LoVo (cell line): ENCODE measurements at regions not wholly inside any gene's neighbourhood (a gene's known extent, or its start where the extent isn't known, plus 50 kb on each side); places are given as distances from the start of the nearest gene placed in this dataset.
A peak's percentile ranks its signal among the peaks of the same experiment; 100 is the strongest.
"Not testable (repeated sequence)": the region's sequence is repeated elsewhere in the genome, so short reads cannot be mapped to it uniquely, and the experiment has no call there.

Experiments
- DNase-seq: peaks from one replicate; pipeline ENCODE4 v3.0.0-alpha.2; 2016; ENCODE audit warnings: low spot score

DNA sequence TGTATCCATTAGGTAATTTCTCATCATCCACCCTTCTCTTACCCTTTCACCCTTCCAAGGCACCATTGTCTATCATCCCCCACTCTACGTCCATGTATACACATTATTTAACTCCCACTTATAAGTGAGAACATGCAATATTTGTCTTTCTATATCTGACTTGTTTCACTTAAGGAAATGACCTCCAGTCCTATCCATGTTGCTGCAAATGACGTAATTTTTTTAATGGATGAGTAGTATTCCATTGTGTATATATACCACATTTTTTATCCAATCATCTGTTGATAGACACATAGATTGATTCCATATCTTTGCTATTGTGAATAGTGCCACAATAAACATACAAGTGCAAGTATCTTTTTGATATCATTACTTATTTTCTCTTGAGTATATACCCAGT lies 322.9 kb upstream of the CXADR start:
- no peak for DNase-seq

DNA sequence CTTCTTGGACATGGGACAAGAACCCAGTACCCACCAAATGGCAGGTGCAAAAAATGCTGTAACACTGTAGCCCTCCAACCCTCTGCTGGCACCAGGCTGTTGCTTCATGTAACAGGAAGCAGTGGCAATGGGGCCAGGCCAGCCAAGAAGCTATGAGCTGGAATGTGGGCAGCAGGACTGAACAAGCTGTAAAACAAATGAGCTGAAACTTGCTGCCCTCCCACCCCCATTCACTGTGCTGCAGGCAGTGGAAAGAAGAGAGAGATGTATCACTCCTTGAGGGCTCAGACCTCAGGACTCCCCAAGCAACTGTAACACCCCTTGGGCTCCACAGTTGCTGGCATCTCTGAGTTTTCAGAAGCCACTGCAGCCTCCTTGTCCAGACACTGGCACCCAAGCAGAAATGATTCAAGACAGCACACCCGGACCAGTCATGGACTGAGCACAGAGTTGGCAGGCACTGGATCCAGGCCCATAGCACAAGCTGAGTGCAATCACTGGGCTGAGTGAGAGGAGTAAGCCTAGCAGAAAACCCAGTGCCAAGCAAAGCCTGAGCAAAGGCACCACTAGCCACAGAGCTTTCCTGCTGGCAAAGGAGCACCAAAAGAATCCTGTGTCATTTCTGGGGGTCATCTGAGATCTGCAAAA lies 321.4 kb upstream of the CXADR start:
- no peak for DNase-seq

DNA sequence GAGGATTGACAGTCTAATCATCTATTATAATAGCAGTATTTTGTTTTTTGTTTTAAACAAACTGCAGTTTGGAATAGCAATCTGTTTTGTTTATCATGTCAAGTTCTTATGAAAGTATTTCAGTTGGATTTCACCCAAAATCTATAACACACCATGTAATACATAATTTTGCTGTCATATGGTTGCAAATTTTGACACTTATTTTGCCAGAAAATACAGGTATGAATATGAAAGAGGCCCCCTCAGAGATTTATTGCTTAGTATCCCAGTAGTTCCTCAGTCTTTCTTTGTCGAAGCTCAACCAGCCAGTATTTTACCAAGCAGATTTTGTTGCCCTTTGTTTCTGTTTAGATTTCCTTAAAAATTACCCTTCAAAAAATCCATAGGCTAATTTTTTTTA lies 317.5 kb upstream of the CXADR start:
- no peak for DNase-seq

DNA sequence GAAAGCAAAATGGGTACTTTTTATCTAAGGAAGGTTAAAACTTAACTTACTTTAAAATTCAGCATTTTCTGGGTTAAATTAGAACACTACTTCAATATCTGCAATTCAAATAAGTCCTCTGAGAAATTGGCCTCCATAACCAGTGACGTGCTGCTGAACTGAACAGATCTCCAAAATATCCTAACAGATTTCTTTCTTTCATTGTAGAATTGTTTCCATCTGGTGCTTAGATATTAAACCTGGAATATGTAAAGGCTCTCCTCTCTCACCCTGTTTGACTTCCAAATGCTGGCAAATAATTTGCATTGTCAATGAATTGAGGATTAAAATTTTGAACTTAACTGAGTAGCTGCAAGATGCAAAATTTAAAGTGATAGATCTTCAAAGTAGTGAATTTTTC lies 316.9 kb upstream of the CXADR start:
- DNase-seq, result no peak

- DNase-seq, result no peak
These were observed 316.2 kb upstream of the CXADR start for GRCh38 chr21:17196623-17197022.

DNA sequence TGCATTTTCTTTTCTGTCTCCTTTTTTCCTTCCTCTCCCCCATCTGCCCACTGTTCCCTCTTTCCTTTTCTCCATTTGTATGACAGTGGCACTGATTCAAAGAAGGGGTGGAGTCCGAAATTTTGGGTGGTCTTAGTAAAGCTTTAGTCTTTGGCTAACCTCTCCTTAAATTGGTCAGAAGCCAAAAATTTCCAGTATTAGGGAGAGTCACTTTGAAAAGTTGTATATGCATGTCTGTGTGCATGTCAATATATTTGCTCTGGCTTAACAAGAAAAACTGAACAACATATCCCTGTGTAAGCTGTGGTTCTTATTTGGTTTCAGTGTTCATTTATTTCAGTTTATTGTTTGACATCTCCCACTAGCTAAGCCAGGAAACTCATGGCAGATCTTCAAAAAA lies 314.8 kb upstream of the CXADR start:
- DNase-seq, result no peak

- no peak for DNase-seq
These were observed 312.6 kb upstream of the CXADR start for GRCh38 chr21:17200250-17200649.

DNA sequence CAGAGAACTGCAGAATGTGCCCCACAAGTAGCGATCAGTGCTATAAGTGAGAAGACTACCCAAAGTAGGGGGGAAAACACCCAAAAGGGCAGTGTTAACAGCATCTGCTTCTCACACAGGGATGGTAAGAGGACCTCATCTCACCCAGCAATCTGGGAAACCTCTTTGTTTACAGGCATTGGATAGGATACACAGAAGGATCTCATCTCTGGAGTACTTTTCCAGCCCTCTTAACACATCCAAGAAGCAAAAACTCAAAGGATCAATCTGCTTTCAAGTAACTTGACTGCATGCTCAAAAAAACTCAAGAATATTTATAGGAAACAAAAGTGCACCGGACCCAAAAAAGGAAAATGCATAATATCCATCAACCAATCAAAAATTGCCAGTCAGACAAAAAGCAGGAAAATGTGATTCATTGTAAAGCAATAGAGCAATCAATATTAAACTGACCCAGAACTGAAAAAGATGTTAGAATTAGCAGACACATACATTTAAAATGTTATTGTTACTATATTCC lies 311.0 kb upstream of the CXADR start:
- DNase-seq, result no peak

DNA sequence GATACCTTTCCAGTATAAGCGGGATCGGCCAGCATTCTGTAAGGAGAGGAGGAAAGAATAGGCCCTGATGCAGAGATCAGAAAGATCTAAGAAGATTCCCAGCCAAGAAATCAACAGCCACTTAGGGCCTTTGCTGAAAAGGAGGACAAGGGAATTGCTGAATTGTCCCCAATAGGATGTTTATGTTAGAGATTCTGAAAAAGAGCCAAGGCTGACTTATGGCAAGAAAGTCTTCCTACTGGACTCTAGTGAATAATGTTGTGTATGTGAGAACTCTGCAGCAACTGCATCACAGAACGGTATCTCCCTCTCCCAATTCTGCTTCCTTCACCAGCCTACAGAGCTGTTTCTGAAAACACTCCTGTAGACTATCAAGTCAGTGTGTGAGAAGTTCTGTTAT lies 298.0 kb upstream of the CXADR start:
- no peak for DNase-seq

- DNase-seq, result not testable (repeated sequence)
These were observed 293.8 kb upstream of the CXADR start for GRCh38 chr21:17219050-17219449.

- peak; percentile 5 for DNase-seq
These were observed 281.7 kb upstream of the CXADR start for GRCh38 chr21:17231124-17231523.

- DNase-seq, result no peak
These were observed 281.1 kb upstream of the CXADR start for GRCh38 chr21:17231771-17232170.

DNA sequence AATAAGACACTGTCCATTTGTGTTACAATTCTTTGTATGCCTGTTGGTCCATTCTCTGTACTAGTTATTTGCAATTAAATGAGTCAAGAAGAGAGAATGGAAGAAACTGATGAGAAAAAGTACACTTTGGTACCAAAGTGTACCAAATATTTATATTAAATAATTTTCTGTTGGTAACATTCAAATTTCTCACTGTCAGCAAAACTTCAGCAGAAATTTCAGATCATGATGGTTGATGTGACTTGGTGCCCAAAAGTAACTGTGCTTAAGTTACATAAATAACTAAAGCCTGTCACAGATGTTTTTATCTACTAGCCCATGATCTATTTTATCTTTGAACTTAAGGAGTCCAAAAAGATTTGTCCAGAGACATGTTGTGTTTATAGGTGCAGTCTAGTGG lies 274.4 kb upstream of the CXADR start:
- DNase-seq, result no peak

DNA sequence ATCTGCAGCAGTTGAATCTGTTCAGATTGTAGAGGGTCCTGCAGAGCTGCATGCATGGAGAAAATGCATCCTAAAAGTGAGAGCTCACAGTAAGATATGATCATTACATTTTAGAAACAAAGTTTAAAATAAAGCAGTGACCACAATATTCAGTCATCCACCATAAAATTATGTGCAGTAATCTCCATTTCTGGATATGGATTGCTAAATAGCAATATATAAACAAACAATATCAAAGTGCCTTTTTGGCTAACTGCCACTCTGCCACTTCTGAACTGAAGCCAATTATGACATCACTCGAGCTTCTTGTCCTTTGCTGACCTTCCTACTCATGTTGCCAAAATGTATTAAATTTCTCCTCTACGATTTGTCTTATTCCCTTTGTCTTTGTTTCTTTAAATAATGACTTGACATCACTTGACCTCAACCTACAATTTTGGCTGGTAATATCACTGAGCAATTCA lies 262.0 kb upstream of the CXADR start:
- no peak for DNase-seq

DNA sequence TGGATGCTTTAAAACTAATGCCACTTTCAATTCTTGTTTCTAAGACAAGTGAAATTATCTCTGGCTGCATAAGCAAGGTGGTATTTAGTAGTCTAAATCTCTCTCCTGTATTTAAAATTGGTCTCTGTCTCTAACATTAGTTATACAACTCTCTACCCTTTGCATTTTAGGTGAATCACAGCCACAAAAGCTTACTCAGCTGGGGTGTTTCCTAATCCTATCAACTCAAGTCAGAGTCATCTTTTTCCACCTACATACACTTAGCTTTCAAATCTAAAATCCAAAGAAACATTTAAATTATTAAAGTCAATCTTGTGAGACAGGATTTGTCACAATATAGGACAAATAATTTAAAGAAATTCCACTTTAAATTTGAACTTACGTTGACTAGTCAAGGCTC lies 255.1 kb upstream of the CXADR start:
- no peak for DNase-seq

GRCh38 chr21:17264182-17264581 lies 248.7 kb upstream of the CXADR start:
- DNase-seq, result no peak

DNA sequence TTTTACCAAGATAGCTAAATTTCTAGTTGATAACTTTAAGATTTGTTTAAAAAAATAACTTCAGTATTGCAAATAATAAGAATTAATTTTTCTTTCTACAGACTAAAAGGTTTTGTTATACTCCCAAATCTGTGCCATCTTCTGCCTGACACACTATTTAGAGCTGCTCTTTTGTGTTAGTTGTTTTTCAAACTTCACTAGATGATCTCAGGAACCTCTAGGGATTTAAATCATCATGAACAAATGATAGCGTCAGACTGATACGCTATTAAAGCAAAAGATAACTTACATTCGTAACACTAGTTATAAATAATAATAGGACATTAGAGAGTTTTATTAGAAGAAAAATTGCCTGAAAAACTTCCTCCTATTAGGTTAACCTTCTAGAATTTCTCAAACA lies 243.1 kb upstream of the CXADR start:
- no peak for DNase-seq

DNA sequence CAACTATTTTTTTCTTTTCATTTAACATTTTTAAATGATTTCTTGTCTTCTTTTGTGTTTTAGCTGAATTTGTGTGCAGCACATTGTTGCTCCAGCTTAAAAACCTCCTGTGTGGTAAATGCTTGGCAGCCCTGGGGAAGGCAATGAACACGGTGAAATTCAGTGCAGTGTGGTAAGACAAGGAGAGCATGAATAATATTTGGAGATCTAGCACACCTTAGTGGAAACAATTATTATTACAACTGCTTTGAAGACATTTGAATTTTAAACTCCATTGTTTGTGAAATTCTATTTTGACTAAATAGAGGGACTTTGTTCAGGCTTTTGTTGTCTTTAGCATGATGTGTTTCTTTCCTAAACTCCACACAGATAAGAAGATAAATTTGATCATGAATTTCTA lies 242.6 kb upstream of the CXADR start:
- peak; percentile 44 for DNase-seq

GRCh38 chr21:17279663-17280062 lies 233.2 kb upstream of the CXADR start:
- DNase-seq, result no peak

- not testable (repeated sequence) for DNase-seq
These were observed 219.8 kb upstream of the CXADR start for GRCh38 chr21:17293016-17293562.

- no peak for DNase-seq
These were observed 216.8 kb upstream of the CXADR start for GRCh38 chr21:17295997-17296396.

GRCh38 chr21:17299576-17299975 lies 213.3 kb upstream of the CXADR start:
- DNase-seq, result not testable (repeated sequence)

GRCh38 chr21:17327715-17328114 lies 185.1 kb upstream of the CXADR start:
- not testable (repeated sequence) for DNase-seq

GRCh38 chr21:17334484-17334883 lies 178.4 kb upstream of the CXADR start:
- no peak for DNase-seq
